HFFc6 (cell line): ENCODE measurements at regions not wholly inside any gene's neighbourhood (a gene's known extent, or its start where the extent isn't known, plus 50 kb on each side); places are given as distances from the start of the nearest gene placed in this dataset.
"Not testable (repeated sequence)": the region's sequence is repeated elsewhere in the genome, so short reads cannot be mapped to it uniquely, and the experiment has no call there.

ENCODE experiments used
- DNase-seq: peaks from one replicate; pipeline ENCODE4 v3.0.0-alpha.2; 2018
- H3K27ac Mint-ChIP-seq: 2 replicates; pipeline ENCODE4 v1.8.0; 2020; ENCODE audit warnings: mild to moderate bottlenecking, mixed read lengths
- H3K27me3 Mint-ChIP-seq: 2 replicates; pipeline ENCODE4 v1.8.0; 2021; ENCODE audit warnings: mild to moderate bottlenecking, moderate library complexity, mixed read lengths; ENCODE audit not compliant: insufficient read depth
- H3K36me3 Mint-ChIP-seq: 2 replicates; pipeline ENCODE4 v1.8.0; 2021; ENCODE audit warnings: low read depth, mixed read lengths
- H3K4me1 Mint-ChIP-seq: 2 replicates; pipeline ENCODE4 v1.8.0; 2020; ENCODE audit warnings: low read depth, mixed read lengths
- H3K4me3 Mint-ChIP-seq: 2 replicates; pipeline ENCODE4 v1.8.0; 2020; ENCODE audit warnings: mild to moderate bottlenecking, moderate library complexity, mixed read lengths
- H3K9me3 Mint-ChIP-seq: 2 replicates; pipeline ENCODE4 v1.8.0; 2020; ENCODE audit warnings: mild to moderate bottlenecking, mixed read lengths
- CTCF ChIP-seq: fragments of 200-600 bp; sonication (generic); IDR thresholded peaks from 2 replicates; pipeline ENCODE4 v1.5.0; 2021; ENCODE audit warnings: antibody characterized with exemption, mild to moderate bottlenecking

- Mint-ChIP-seq H3K27ac (no peak overlapping the region), H3K4me3 (no peak overlapping the region), H3K36me3 (no peaks in the 10 kb centered on the region), H3K4me1 (peaks cover 24% of the 10 kb centered on the region), H3K27me3 (peaks cover 3% of the 10 kb centered on the region), H3K9me3 (no peaks in the 10 kb centered on the region)
- no peak for TF ChIP-seq CTCF
- no peak for DNase-seq
Measured at GRCh38 chr12:67889931-67890330, 99.3 kb upstream of the IFNG-AS1 start.

GRCh38 chr12:67890726-67891258 is 98.5 kb upstream of the IFNG-AS1 start:
- no peak for TF ChIP-seq CTCF
- Mint-ChIP-seq H3K9me3 (no peaks in the 10 kb centered on the region), H3K4me3 (no peak overlapping the region), H3K4me1 (peaks cover 16% of the 10 kb centered on the region), H3K27ac (no peak overlapping the region), H3K27me3 (peaks cover 3% of the 10 kb centered on the region), H3K36me3 (no peaks in the 10 kb centered on the region)
- no peak for DNase-seq

- Mint-ChIP-seq H3K4me3 (no peak overlapping the region), H3K36me3 (no peaks in the 10 kb centered on the region), H3K9me3 (no peaks in the 10 kb centered on the region), H3K27ac (no peak overlapping the region), H3K27me3 (peaks cover 3% of the 10 kb centered on the region), H3K4me1 (peaks cover 8% of the 10 kb centered on the region)
- TF ChIP-seq CTCF, result no peak
- no peak for DNase-seq
Measured at GRCh38 chr12:67891596-67891995, 97.7 kb upstream of the IFNG-AS1 start.

GRCh38 chr12:67892259-67893021 is 96.8 kb upstream of the IFNG-AS1 start:
- H3K36me3 Mint-ChIP-seq, result no peaks in the 10 kb centered on the region
- no peak for DNase-seq
- H3K27ac Mint-ChIP-seq, result peak overlapping the region; percentile 13; the same call in 1 of the 2 replicates
- peaks cover 3% of the 10 kb centered on the region for H3K27me3 Mint-ChIP-seq
- H3K9me3 Mint-ChIP-seq, result no peaks in the 10 kb centered on the region
- no peak overlapping the region for H3K4me3 Mint-ChIP-seq
- H3K4me1 Mint-ChIP-seq, result peaks cover 7% of the 10 kb centered on the region
- TF ChIP-seq CTCF, result no peak

- H3K4me3 Mint-ChIP-seq, result no peak overlapping the region
- peaks cover 7% of the 10 kb centered on the region for H3K4me1 Mint-ChIP-seq
- H3K36me3 Mint-ChIP-seq, result no peaks in the 10 kb centered on the region
- peaks cover 3% of the 10 kb centered on the region for H3K27me3 Mint-ChIP-seq
- no peak for DNase-seq
- H3K27ac Mint-ChIP-seq, result peak overlapping the region; percentile 13; the same call in 1 of the 2 replicates
- no peaks in the 10 kb centered on the region for H3K9me3 Mint-ChIP-seq
- no peak for TF ChIP-seq CTCF
Measured at GRCh38 chr12:67893022-67893580, 96.1 kb upstream of the IFNG-AS1 start.

GRCh38 chr12:67900418-67900817 is 88.8 kb upstream of the IFNG-AS1 start:
- H3K4me3 Mint-ChIP-seq, H3K4me1 Mint-ChIP-seq, H3K27me3 Mint-ChIP-seq, H3K27ac Mint-ChIP-seq, H3K9me3 Mint-ChIP-seq, H3K36me3 Mint-ChIP-seq, DNase-seq: not testable (repeated sequence)
